OCI-LY7 (cell line): ENCODE measurements at regions not wholly inside any gene's neighbourhood (a gene's known extent, or its start where the extent isn't known, plus 50 kb on each side); places are given as distances from the start of the nearest gene placed in this dataset.

ENCODE experiments used
- BruUV-seq: library from RNA; stranded (reverse); fragments of 400-500 nt; replicated peaks from 2 replicates; lab custom pipeline; 2021; lab: Mats Ljungman, UMichigan
- CTCF ChIA-PET: fragments of 300-600 bp; sonication (Branson Sonifier 250); formaldehyde crosslinking; loops from one replicate; lab custom pipeline; 2022; ENCODE audit warnings: antibody characterized with exemption; ENCODE audit not compliant: unreplicated experiment; lab: Charles Lee
- POLR2A ChIA-PET: fragments of 300-600 bp; sonication (Branson Sonifier 250); formaldehyde crosslinking; loops from one replicate; lab custom pipeline; 2022; ENCODE audit warnings: antibody characterized with exemption; lab: Charles Lee
- DNase-seq: peaks from one replicate; pipeline ENCODE4 v3.0.0-alpha.2; 2015; ENCODE audit warnings: low spot score
- H2AFZ ChIP-seq: fragments of 200-600 bp; sonication (generic), shearing (Covaris generic); 2 replicates; pipeline ENCODE4 v1.6.1; 2014; ENCODE audit warnings: mild to moderate bottlenecking, antibody characterized with exemption, low read length, moderate library complexity
- H3K27ac ChIP-seq: fragments of 200-600 bp; sonication (generic); 2 replicates; pipeline ENCODE4 v1.5.1; 2014; ENCODE audit warnings: mixed run types, low read depth, mild to moderate bottlenecking, moderate library complexity, low read length, inconsistent platforms; ENCODE audit not compliant: poor library complexity, severe bottlenecking
- H3K36me3 ChIP-seq: fragments of 200-600 bp; sonication (generic); 2 replicates; pipeline ENCODE4 v1.6.1; 2014; ENCODE audit warnings: mild to moderate bottlenecking, antibody characterized with exemption, low read length, moderate library complexity, mixed read lengths; ENCODE audit not compliant: insufficient read depth
- H3K4me1 ChIP-seq: fragments of 200-600 bp; sonication (generic); 2 replicates; pipeline ENCODE4 v1.5.1; 2014; ENCODE audit warnings: mild to moderate bottlenecking, low read length; ENCODE audit not compliant: insufficient read depth, poor library complexity, severe bottlenecking
- H3K4me2 ChIP-seq: fragments of 200-600 bp; sonication (generic); 2 replicates; pipeline ENCODE4 v1.6.1; 2014; ENCODE audit warnings: mild to moderate bottlenecking, low read length
- H3K4me3 ChIP-seq: fragments of 200-600 bp; sonication (generic); 2 replicates; pipeline ENCODE4 v1.5.1; 2014; ENCODE audit warnings: mild to moderate bottlenecking, low read depth, low read length; ENCODE audit not compliant: poor library complexity, severe bottlenecking
- H3K79me2 ChIP-seq: fragments of 200-600 bp; sonication (generic); 2 replicates; pipeline ENCODE4 v1.6.1; 2016; ENCODE audit warnings: low read depth, mild to moderate bottlenecking, low read length, moderate library complexity, mixed read lengths; ENCODE audit not compliant: insufficient read depth
- H3K9me2 ChIP-seq: fragments of 200-600 bp; sonication (generic); 2 replicates; pipeline ENCODE4 v1.6.1; 2016; ENCODE audit warnings: mild to moderate bottlenecking, low read length, mixed read lengths; ENCODE audit not compliant: insufficient read depth
- H3K9me3 ChIP-seq: fragments of 200-600 bp; sonication (generic); 2 replicates; pipeline ENCODE4 v1.6.1; 2014; ENCODE audit warnings: mild to moderate bottlenecking, mixed run types, low read length, mixed read lengths
- H4K20me1 ChIP-seq: fragments of 200-600 bp; sonication (generic); 2 replicates; pipeline ENCODE4 v1.6.1; 2014; ENCODE audit warnings: mild to moderate bottlenecking, antibody characterized with exemption, low read length, moderate library complexity, mixed read lengths; ENCODE audit not compliant: insufficient read depth
- CTCF ChIP-seq: fragments of 200-600 bp; sonication (generic); conservative IDR thresholded peaks from 2 replicates; pipeline ENCODE4 v1.5.1; 2014; ENCODE audit warnings: mild to moderate bottlenecking, antibody characterized with exemption, low read length, moderate library complexity, mixed read lengths
- EZH2phosphoT487 ChIP-seq: fragments of 200-600 bp; sonication (generic); IDR thresholded peaks from 2 replicates; pipeline ENCODE4 v1.6.1; 2018; ENCODE audit warnings: low read depth, borderline replicate concordance, mild to moderate bottlenecking, mixed run types, antibody characterized with exemption, low read length, moderate library complexity, mixed read lengths
- intact Hi-C: fragments of 100-400 bp; cut with micrococcal nuclease; formaldehyde crosslinking; loops from one replicate; pipeline ENCODE4 v1.10.0; 2022; ENCODE audit not compliant: unreplicated experiment

- H3K4me1 ChIP-seq = no peaks in the 10 kb centered on the region
- no peak overlapping the region for H3K4me2 ChIP-seq
- no peaks in the 10 kb centered on the region for H3K79me2 ChIP-seq
- H3K9me2 ChIP-seq = no peaks in the 10 kb centered on the region
- TF ChIP-seq CTCF (no peak), EZH2phosphoT487 (no peak)
- H4K20me1 ChIP-seq = no peaks in the 10 kb centered on the region
- no TSS peak for BruUV-seq
- H3K27ac ChIP-seq = no peak overlapping the region
- H3K36me3 ChIP-seq = no peaks in the 10 kb centered on the region
- POLR2A ChIA-PET = interaction anchor here (1.6 kb wide), 1 partner anchor 10 kb away, joined by 6 read pairs; no protein-coding TSS in a partner anchor
- H3K9me3 ChIP-seq = no peaks in the 10 kb centered on the region
- CTCF ChIA-PET = no interaction called here
- H3K4me3 ChIP-seq = no peak overlapping the region
- no peak for DNase-seq
- intact Hi-C loops = no loop called here
- no peak overlapping the region for H2AFZ ChIP-seq
These were observed 159.4 kb downstream of the HS3ST3A1 start for GRCh38 chr17:13442361-13442760.

GRCh38 chr17:13441873-13442272 lies 159.9 kb downstream of the HS3ST3A1 start:
- no peak overlapping the region for H2AFZ ChIP-seq
- no TSS peak for BruUV-seq
- no peaks in the 10 kb centered on the region for H3K36me3 ChIP-seq
- intact Hi-C loops = no loop called here
- no peak overlapping the region for H3K4me2 ChIP-seq
- no peak for TF ChIP-seq CTCF
- CTCF ChIA-PET = no interaction called here
- no peaks in the 10 kb centered on the region for H3K9me2 ChIP-seq
- no peak overlapping the region for H3K27ac ChIP-seq
- H3K4me3 ChIP-seq = no peak overlapping the region
- DNase-seq = no peak
- no peaks in the 10 kb centered on the region for H4K20me1 ChIP-seq
- H3K9me3 ChIP-seq = no peaks in the 10 kb centered on the region
- POLR2A ChIA-PET = interaction anchor here (0.7 to 1.6 kb wide), 2 partner anchors 10 to 11 kb away, joined by 6 to 8 read pairs; no protein-coding TSS in a partner anchor
- H3K4me1 ChIP-seq = no peaks in the 10 kb centered on the region
- H3K79me2 ChIP-seq = no peaks in the 10 kb centered on the region

GRCh38 chr17:13437966-13438779 lies 163.6 kb downstream of the HS3ST3A1 start:
- TF ChIP-seq EZH2phosphoT487 = no peak
- no peak for TF ChIP-seq CTCF
- BruUV-seq = no TSS peak
- H3K36me3 ChIP-seq = no peaks in the 10 kb centered on the region
- H3K79me2 ChIP-seq = no peaks in the 10 kb centered on the region
- intact Hi-C loops = no loop called here
- no peak for DNase-seq
- no peaks in the 10 kb centered on the region for H3K9me2 ChIP-seq
- ChIA-PET POLR2A (interaction anchor here (0.5 to 0.6 kb wide), 2 partner anchors 48 to 354 kb away, joined by 3 to 4 read pairs; no protein-coding TSS in a partner anchor), CTCF (no interaction called here)
- H3K4me2 ChIP-seq = no peak overlapping the region
- H2AFZ ChIP-seq = no peak overlapping the region
- no peaks in the 10 kb centered on the region for H3K9me3 ChIP-seq
- H3K27ac ChIP-seq = no peak overlapping the region
- no peaks in the 10 kb centered on the region for H4K20me1 ChIP-seq
- no peaks in the 10 kb centered on the region for H3K4me1 ChIP-seq
- no peak overlapping the region for H3K4me3 ChIP-seq
